Prostate gland (tissue), 2 donors: ENCODE measurements at regions not wholly inside any gene's neighbourhood (a gene's known extent, or its start where the extent isn't known, plus 50 kb on each side); places are given as distances from the start of the nearest gene placed in this dataset.

Experiments
- DNase-seq: peaks from one replicate; pipeline ENCODE4 v3.0.0-alpha.2; 2019; ENCODE audit warnings: low spot score
- H3K27ac ChIP-seq, 2 donors: fragments of 200-600 bp; sonication (generic); 2 replicates each; pipeline ENCODE4 v1.5.1; 2017 to 2019
- H3K27me3 ChIP-seq: fragments of 200-600 bp; sonication (generic); replicated peaks from 2 replicates; pipeline ENCODE4 v1.5.1; 2019; ENCODE audit not compliant: insufficient read depth
- H3K36me3 ChIP-seq, 2 donors: fragments of 200-600 bp; sonication (generic); 1 replicate in 1 of 2; 2 replicates in 1 of 2; pipeline versions ENCODE4 v1.5.1 to v1.8.1; 2017 to 2019
- H3K4me1 ChIP-seq: fragments of 200-600 bp; sonication (generic); replicated peaks from 2 replicates; pipeline ENCODE4 v1.5.1; 2019
- H3K4me3 ChIP-seq, 2 donors: fragments of 200-600 bp; sonication (generic); 2 replicates each; pipeline ENCODE4 v1.5.1; 2017 to 2019
- H3K9me3 ChIP-seq: fragments of 200-600 bp; sonication (generic); 2 replicates; pipeline ENCODE4 v1.5.1; 2017
- POLR2A ChIP-seq: fragments of 450-650 bp; IDR thresholded peaks from one replicate; pipeline ENCODE4 v1.6.1; 2016; ENCODE audit warnings: antibody characterized with exemption, mild to moderate bottlenecking
- POLR2AphosphoS5 ChIP-seq: sonication (generic); formaldehyde crosslinking; IDR thresholded peaks from one replicate; pipeline ENCODE4 v1.6.1; 2017; ENCODE audit warnings: antibody characterized with exemption
- WGBS: methylation state at CpG from one replicate; pipeline ENCODE4 v1.1.5; 2018; 5-methylcytosine and 5-hydroxymethylcytosine counted together
- intact Hi-C: fragments of 100-400 bp; cut with DNase I; formaldehyde crosslinking; loops from one replicate; pipeline ENCODE4 v1.14.2; 2022
- TF ChIP-seq, protein P1 (sequence below), 4 experiments: fragments of 200-600 bp in 2 of 4; fragments of 450-650 bp in 2 of 4; sonication (generic) in 2 of 4; IDR thresholded peaks; 1 replicate in 3 of 4; 2 replicates in 1 of 4; pipeline ENCODE4 v1.5.1; 2016 to 2019; ENCODE audit warnings: antibody characterized with exemption in 4 of 4, mild to moderate bottlenecking in 2 of 4, moderate library complexity in 2 of 4

DNA sequence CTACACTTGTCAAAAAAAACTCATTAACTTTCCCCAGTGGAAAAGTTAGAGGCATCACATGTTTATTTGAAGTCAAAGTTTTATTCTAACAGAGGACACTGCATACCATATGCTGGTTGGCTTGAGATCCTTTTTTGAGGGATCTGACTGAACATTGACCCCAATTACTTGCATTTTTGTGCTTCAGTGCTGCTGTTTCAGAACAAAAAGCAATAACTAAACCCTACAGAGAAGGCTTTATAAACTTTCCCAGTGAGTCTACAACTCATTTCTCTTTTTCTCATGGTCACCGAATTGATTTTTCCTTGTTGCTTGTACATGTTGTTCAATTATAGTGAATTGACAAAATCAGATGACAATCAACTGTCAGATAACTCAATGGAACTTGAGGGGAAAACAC is 69.3 kb upstream of the PHYHIPL start:
- Histone ChIP-seq H3K4me1 (no peaks in the 10 kb centered on the region), H3K36me3 (no peaks in the 10 kb centered on the region), H3K9me3 (no peaks in the 10 kb centered on the region), H3K4me3 (no peak overlapping the region), H3K27me3 (no peaks in the 10 kb centered on the region), H3K27ac (no peak overlapping the region)
- TF ChIP-seq, protein P1, sequence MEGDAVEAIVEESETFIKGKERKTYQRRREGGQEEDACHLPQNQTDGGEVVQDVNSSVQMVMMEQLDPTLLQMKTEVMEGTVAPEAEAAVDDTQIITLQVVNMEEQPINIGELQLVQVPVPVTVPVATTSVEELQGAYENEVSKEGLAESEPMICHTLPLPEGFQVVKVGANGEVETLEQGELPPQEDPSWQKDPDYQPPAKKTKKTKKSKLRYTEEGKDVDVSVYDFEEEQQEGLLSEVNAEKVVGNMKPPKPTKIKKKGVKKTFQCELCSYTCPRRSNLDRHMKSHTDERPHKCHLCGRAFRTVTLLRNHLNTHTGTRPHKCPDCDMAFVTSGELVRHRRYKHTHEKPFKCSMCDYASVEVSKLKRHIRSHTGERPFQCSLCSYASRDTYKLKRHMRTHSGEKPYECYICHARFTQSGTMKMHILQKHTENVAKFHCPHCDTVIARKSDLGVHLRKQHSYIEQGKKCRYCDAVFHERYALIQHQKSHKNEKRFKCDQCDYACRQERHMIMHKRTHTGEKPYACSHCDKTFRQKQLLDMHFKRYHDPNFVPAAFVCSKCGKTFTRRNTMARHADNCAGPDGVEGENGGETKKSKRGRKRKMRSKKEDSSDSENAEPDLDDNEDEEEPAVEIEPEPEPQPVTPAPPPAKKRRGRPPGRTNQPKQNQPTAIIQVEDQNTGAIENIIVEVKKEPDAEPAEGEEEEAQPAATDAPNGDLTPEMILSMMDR (IDR thresholded peaks at IDR 0.05), result no peak
- TF ChIP-seq POLR2AphosphoS5 (no peak), POLR2A (no peak)
- WGBS, result 78% methylated on average over 1 of the region's 1 CpG
- DNase-seq, result no peak
- intact Hi-C loops, result no loop called here

- Histone ChIP-seq H3K9me3 (no peaks in the 10 kb centered on the region), H3K4me1 (no peaks in the 10 kb centered on the region), H3K27me3 (no peaks in the 10 kb centered on the region), H3K36me3 (no peaks in the 10 kb centered on the region), H3K27ac (no peak overlapping the region), H3K4me3 (no peak overlapping the region)
- no peak for DNase-seq
- intact Hi-C loops, result no loop called here
- TF ChIP-seq POLR2A, result no peak
- no peak for TF ChIP-seq POLR2AphosphoS5
- TF ChIP-seq, protein P1 (IDR thresholded peaks at IDR 0.05), result no peak
- 29% methylated on average over 1 of the region's 1 CpG for WGBS
Observed at GRCh38 chr10:59108296-59108870, 68.1 kb upstream of the PHYHIPL start.

DNA sequence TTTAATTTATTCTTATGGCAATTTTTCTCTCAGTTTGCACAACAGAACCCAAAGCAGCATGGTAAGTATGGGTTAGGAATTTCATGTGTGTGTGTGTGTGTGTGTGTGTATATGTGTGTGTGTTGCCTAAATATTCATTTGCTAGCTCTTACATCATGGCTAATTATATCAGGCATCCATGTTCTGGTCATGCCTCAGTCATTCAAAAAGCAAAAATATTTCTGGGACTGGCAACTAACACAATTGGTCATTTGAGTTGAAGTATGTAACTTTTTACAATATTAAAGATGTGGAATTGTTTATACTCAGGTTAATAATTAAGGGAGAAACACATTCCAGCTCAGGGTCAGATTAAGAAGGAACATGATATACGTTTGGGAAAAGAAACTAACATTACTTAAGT is 67.6 kb upstream of the PHYHIPL start:
- Histone ChIP-seq H3K36me3 (no peaks in the 10 kb centered on the region), H3K4me3 (no peak overlapping the region), H3K9me3 (no peaks in the 10 kb centered on the region), H3K4me1 (no peaks in the 10 kb centered on the region), H3K27ac (no peak overlapping the region), H3K27me3 (no peaks in the 10 kb centered on the region)
- WGBS, result 49% methylated on average over 1 of the region's 1 CpG
- TF ChIP-seq, protein P1 (IDR thresholded peaks at IDR 0.05), result no peak
- TF ChIP-seq POLR2AphosphoS5 (no peak), POLR2A (no peak)
- no peak for DNase-seq
- intact Hi-C loops, result no loop called here

DNA sequence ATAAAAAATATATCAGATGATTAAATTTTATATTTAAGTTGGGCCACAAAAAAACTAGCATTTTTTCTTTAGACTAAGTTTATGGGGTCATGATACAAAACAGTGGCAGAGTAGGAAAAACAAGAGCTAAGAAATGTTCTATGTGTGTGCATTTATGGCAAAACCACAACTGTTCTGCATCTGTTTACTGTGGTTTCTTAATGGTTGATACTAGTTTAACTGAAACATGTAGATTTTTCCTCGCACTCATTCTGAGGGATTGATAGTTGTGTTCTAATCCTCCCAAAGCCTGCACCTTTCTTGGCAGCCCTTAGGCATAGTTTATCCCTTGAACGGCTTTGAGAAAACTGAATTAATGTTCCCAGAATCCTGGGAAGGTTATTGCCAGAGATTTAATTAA is 66.6 kb upstream of the PHYHIPL start:
- Histone ChIP-seq H3K36me3 (no peaks in the 10 kb centered on the region), H3K4me1 (no peaks in the 10 kb centered on the region), H3K27me3 (no peaks in the 10 kb centered on the region), H3K27ac (no peak overlapping the region), H3K4me3 (no peak overlapping the region), H3K9me3 (no peaks in the 10 kb centered on the region)
- no peak for DNase-seq
- TF ChIP-seq, protein P1 (IDR thresholded peaks at IDR 0.05), result no peak
- no peak for TF ChIP-seq POLR2A
- TF ChIP-seq POLR2AphosphoS5, result no peak
- intact Hi-C loops, result no loop called here
- WGBS, result 25% methylated on average over 2 of the region's 2 CpGs

DNA sequence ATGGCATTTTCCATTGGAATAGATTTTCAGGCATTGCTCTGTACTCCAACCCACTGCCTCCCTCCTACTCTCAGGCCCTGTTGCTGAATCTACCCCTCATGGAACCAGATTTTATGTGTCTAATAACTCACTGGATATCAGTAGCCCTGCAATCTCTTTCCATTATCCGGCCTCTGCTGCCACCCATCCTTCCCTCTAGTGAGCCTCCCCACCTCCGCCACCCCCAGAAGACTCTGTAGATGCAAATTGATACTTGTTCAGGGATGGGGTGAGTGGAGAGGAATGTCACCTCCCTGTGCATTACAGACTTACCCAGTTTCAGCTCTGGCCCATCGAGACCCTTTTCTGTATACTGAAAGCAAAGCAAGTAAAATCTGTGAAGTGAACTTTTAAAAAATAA is 52.3 kb upstream of the PHYHIPL start:
- WGBS, result 99% methylated on average over 3 of the region's 3 CpGs
- TF ChIP-seq, protein P1 (IDR thresholded peaks at IDR 0.05), result no peak
- TF ChIP-seq POLR2A (no peak), POLR2AphosphoS5 (no peak)
- no peak overlapping the region for H3K4me3 ChIP-seq
- DNase-seq, result no peak
- intact Hi-C loops, result no loop called here
- H3K27ac ChIP-seq, result no peak overlapping the region
- H3K27me3 ChIP-seq, result no peaks in the 10 kb centered on the region
- no peaks in the 10 kb centered on the region for H3K4me1 ChIP-seq
- no peaks in the 10 kb centered on the region for H3K36me3 ChIP-seq
- no peaks in the 10 kb centered on the region for H3K9me3 ChIP-seq
